Jurkat, Clone E6-1 (cell line): ENCODE measurements at regions not wholly inside any gene's neighbourhood (a gene's known extent, or its start where the extent isn't known, plus 50 kb on each side); places are given as distances from the start of the nearest gene placed in this dataset.

ENCODE experiments used
- DNase-seq: peaks from one replicate; pipeline ENCODE4 v3.0.0-alpha.2; 2011; ENCODE audit warnings: low read depth, low spot score
- H3K4me3 ChIP-seq: 2 replicates; pipeline ENCODE4 v1.5.1; 2011; ENCODE audit warnings: mild to moderate bottlenecking, low read length, control low read depth, moderate library complexity

DNA sequence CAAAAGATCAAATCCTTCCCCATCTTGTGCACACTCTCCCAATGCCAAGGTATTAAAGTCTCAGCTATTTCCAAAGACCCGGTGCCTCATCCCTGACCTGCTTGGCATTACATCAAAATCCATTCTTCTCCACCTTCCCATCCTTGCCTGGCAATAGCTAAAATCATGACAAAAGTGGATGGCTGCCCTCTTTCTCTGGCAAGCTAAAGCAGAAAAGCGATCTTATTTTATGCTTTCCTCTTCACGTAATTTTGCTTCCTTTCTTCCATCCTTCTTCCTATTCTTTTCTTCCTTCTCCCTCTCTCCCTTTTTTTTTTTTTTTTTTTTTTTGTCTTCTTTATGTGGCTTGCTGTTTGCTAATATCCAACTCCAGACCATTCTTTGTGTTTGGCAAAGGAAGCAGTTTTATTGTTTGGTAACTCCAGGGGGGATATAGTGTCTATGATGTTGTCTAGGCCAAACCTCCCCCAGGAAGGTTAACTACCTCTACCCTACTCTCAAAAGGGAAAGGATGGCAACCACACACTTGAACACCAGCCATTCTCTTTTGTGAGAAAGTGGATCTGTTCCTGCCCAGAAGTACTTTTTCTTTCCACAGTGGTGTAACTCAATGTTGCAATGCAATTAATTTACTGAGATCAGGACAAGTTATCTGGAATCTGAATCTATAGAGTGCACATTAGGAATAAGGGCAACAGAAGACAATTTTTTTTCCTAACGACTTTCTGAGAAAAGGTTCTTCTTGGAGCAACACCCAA lies 120.9 kb upstream of the TMEM161B start:
- H3K4me3 ChIP-seq, result no peak overlapping the region
- no peak for DNase-seq

DNA sequence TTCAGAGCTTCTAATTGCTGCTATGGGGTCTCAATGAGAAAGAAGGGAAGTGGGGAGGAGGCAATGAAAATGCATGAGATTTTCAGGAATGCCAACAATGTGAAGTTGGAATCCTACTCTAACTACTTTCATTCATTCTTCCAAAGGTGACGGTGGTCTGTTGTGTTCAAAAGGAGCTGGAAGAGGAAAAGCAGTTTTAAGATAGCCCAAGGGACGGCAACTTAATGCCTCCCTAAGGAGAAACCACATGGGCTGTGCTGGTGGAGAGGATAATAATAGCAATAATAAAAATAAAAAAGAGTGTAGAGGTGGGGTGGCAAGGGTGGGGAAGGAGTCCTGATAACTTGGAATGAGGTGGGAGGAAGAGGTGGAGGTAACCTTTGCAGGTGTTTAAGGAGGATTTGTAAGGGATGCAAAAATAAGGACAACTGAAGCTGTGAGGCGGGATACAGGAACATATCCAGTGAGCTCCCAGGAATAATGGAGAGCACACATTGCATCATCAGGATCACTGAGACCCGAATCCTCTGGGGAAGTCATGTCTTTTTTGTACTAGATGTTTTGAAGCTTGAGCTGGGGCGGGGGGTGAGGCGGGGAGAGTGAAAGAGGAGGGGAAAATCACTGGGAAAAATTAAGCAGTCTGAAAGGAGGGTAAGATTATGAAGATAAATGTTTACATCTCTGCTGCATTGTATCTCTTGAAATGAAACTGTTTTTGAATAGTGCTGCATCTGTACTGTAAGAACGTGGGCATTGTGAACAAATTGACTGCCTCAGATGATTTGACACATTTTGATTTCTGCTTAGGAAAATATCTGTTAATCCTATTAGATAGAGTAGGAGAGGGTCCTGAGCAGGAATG lies 120.1 kb upstream of the TMEM161B start:
- H3K4me3 ChIP-seq, result no peak overlapping the region
- DNase-seq, result no peak

DNA sequence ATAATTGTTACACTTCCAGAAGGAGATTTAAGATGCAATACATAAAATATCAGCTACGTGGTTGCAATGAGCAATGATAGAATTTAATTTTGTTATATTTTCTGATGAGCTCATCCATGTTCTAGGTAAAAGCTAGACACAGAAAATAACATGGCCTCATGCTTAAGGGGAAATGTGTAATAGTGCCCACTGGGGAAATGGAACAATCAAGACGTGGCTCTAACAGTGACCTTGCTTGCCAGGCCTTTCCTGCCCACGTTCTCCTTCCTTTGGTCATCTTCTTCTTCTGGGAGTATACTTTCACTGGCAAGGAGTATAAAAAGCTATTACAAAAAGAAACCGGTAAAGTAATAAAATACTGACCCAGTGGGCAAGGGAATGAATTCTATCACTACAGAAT lies 116.2 kb upstream of the TMEM161B start:
- no peak for DNase-seq
- H3K4me3 ChIP-seq, result no peak overlapping the region

DNA sequence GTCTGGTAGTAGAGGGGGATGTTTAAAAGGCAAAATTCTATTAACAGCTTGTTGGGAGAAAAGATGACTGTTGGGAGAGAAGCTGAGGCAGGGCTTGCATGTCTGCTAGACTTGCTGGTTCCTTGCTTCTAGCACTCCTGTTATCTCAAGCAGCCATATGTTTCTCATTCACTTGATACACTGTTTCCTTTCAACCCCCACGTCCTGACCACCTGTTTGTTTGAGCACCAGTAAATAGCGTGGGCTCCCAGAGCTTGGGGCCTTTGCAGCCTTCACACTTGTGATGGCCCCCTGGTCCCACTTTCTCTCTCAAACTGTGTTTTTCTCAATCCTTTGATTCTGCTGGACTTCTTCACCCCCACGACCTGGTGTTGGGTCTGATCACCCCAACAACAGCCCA lies 111.7 kb upstream of the TMEM161B start:
- DNase-seq, result peak; percentile 19
- H3K4me3 ChIP-seq, result no peak overlapping the region

DNA sequence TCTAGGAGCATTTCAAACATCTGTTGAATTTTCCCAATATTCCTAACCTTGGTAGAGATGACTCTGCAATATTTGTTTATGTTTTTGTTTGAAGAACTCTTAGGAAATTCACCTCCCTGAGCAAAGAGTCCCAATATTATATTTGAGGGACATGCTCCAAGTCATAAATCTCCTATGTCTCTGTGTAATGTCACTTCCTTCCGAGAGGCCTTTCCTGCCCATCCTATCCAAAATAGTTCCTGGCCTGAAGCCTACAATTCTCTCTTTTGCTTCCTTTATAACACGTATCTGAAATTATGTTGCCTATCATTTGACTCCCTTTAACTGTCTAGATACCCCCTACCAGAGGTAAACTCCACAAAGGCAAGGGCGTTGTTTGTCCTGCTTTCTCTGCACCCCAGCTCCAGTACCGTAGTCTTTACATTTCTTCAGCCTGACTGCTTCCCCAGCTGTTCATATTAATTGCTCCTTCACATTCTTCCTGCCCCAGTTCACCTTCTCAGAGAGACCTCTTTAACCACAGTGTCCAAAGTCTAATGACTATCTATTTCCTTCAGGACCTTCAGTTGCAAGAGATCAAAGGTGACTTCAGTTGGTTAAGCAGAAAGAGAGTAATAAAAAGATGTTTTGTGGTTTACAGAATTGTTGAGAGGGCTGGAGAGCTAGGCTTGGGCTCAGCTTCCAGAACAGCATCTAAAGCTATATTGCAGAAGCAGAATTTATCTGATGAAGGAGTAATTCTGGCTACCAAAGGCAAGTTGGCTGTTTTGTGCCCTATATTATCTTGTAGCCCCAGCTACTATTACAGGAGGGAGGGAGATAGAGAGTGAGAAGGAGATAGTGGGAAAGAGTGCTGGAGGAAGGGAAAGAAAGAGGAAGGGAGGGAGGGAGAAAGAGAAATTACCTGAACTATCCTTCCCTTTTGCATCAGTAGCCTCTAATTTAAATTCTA lies 109.3 kb upstream of the TMEM161B start:
- DNase-seq, result peak; percentile 39

DNA sequence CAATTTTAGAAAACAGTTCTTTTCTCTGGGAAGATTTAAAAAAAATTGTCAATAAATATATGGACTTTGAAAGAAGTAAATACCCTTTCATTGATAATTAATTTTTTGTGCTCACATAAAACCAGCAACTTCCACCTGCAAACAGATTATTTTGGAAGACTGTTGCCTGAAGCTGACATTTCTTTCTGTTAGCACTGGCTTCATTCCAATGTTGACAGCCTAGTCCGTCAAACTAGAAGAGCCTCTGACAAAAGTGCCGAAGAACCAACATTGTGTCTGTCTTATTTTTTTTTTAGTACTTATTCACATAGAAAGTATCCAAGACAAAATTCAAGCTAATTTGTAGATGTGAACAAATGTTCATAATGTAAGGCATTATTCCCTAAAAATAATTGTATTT lies 108.6 kb upstream of the TMEM161B start:
- DNase-seq, result no peak
- no peak overlapping the region for H3K4me3 ChIP-seq

More for the DNA sequence above, 109.3 kb upstream of the TMEM161B start:
- no peak overlapping the region for H3K4me3 ChIP-seq

DNA sequence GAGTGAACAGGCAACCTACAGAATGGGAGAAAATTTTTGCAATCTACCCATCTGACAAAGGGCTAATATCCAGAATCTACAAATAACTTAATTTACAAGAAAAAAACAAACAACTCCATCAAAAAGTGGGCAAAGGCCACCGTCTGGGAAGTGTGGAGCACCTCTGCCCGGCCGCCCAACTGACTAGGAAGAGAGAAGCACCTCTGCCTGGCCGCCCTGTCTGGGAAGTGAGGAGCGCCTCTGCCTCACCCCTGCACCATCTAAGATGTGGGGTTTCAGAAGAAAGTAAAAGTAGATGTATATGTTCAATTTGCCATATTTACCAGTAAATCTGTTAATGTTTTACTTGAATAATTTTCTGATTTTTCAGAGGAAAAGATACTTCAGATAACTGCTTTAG lies 108.1 kb upstream of the TMEM161B start:
- H3K4me3 ChIP-seq, result no peak overlapping the region
- DNase-seq, result no peak

DNA sequence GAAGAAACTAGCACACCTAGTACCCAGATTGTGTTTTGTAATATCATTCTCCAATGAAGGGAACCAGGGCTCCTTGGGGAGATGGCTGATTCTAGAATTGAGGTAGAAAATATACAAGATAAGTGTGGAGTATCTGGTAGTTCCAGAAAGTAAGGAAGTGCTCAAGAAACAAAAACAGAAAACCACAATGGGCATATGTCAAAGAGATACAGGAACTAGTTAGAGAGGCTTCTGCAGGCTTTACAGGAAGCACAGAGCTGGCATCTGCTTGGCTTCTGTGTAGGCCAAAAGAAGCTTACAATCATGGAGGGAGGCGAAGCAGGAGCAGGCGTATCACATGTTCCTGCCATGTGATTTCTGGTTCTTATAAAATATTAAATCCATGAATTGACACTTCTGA lies 105.7 kb upstream of the TMEM161B start:
- peak; percentile 11 for DNase-seq
- H3K4me3 ChIP-seq, result no peak overlapping the region

DNA sequence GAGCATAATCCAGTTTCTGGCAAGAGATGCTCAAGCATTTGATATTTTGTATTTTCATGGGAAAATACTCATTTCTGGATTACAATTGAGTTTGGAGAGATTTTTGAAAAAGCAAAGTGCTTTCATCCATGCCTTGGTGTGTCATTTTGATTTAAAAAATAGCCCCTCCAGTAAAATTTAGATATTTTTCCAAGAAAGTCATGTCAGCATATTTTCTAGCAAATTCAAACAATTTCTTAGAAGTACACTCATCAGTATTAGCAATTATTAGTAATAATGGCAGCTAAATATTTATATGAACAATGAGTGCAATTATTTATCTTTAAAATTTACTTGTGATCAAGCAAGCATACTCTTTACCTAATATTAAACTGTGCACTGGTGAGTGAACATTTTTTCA lies 102.2 kb upstream of the TMEM161B start:
- no peak for DNase-seq
- H3K4me3 ChIP-seq, result no peak overlapping the region

DNA sequence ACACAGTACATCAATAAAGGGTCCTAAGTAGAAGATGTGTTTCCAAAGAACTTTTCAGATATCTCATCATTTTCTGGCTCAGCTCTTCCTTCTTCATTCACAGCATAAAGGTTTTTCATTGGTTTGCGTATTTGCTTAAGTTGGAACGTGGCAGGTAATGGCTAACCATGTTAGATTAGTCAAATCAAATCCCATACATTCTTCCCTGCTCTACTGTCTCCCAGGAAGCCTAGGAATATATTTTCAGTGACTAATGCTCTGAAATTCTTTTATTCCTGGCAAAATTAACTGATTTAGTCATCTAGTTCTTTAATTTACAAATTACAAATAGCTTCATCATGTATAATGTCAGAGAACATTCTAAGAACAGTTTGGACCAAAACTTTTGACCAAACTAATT lies 99.6 kb upstream of the TMEM161B start:
- H3K4me3 ChIP-seq, result no peak overlapping the region
- no peak for DNase-seq

DNA sequence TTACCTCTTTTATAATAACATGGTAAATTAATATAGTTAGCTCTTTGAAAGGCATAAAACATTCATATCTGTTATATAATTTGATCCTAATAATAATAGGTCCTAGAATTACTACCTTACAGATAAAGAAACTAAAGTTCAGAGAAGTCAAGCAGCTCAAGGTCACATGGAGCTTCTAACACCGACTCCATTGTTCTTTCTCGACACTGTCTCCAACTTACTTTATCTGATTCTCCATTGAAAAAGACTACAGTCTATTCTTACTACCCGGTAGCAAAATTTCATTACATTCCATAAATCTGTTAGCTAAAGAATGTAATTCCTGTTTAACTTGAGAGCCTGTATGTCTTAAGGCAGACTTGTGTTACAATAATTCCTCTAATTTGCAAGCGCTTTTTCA lies 96.3 kb upstream of the TMEM161B start:
- H3K4me3 ChIP-seq, result no peak overlapping the region
- DNase-seq, result no peak

DNA sequence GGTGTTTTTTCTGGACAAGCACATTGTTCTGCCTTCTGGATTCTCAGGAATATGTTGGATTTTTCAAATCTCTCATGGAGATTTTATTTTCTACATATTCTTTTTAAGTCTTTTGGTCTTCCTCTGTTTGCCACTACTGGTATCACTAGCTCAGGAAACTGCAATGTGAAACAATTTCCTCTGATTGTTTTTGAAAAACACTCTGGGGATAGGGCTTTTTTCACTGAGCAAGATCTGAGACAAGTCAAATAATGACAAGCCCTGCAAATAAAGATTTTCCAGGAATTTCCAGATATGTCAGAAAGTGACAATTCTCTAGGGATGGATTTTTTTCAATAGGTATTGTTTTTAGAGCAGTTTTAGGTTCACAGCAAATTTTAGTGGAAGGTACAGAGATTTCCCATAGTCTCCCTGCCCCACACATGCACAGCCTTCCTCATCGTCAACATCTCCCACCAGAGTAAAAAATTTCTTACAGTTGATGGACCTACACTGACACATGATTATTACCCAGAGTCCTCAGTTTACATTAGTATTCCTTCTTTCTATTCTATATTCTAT lies 86.9 kb upstream of the TMEM161B start:
- no peak overlapping the region for H3K4me3 ChIP-seq
- no peak for DNase-seq

DNA sequence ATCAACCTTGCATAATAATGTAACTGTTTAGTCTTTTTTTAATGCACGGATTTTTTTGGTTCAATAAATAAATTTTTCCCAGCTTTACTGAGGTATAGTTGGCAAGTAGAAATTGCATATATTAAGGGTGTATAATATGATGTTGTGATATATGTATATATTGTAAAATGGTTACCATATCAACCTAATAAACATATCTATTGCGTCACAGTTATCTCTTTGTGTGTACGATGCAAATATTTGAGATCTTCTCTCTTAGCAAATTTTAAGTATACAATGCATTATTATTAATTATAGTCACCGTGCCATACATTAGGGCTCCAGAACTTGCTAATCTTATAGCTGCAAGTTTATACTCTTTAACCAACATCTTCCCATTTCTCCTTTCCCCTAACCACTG lies 57.2 kb upstream of the TMEM161B start:
- DNase-seq, result no peak
- no peak overlapping the region for H3K4me3 ChIP-seq

DNA sequence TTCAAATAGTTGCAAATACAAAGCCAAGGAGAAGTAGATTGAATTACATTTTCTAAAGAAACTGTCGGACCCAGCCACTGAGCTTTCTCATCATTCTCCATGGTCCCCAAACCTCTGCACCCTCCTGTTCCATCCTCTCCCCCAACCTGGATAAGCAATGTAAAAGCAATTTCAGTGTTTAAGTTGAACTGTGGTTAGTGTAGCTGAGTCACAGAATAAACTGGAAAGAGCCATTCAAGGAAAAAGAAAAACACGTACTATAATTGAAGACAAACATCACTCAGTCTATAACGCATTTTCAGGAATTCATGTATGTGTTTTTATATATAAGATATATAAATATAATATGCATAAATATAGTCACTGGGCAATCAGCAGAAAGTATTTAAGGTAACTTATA lies 54.1 kb upstream of the TMEM161B start:
- H3K4me3 ChIP-seq, result no peak overlapping the region
- no peak for DNase-seq
